ENCODE measurements at regions not wholly inside any gene's neighbourhood (a gene's known extent, or its start where the extent isn't known, plus 50 kb on each side); places are given as distances from the start of the nearest gene placed in this dataset.

DNA sequence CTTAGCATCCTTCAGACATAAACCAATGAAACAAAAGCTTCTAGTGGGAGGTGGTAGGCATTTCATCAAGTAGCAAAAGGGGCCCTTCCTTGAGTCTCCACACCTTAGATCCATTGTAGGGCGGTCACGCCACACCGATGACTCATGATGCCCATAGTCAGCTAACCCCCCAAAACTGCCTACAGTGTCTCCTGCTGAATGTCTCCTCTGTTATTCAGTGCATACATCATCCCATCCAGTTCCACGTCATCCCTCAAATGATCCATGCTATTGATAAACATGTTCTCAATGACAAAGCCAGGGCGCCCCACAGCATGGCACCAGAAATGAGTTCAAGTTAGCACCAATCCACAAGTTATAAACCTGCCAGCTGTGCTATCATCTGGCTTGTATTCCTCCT lies 57.4 kb upstream of the ACKR3 start:
- WGBS, 2 donors (ENCODE audit: extremely low coverage in 2 of 2, insufficient read length in 2 of 2, insufficient replicate concordance in 1 of 2): no CpG with 5 or more reads among the region's 5 CpGs
- peaks cover 0 to 2% of the 10 kb centered on the region in 2 donors for H3K4me1 ChIP-seq (ENCODE audit: control insufficient read depth in 2 of 2, insufficient read depth in 1 of 2, low read depth in 1 of 2, low read length in 2 of 2)
- H3K4me2 ChIP-seq (ENCODE audit: insufficient read depth, low read length, poor library complexity, severe bottlenecking): no peak overlapping the region
- H2BK12ac ChIP-seq (ENCODE audit: low read length): no peak overlapping the region
- H2BK15ac ChIP-seq (ENCODE audit: low read length): no peak overlapping the region
- H3K79me1 ChIP-seq (ENCODE audit: low read depth, low read length): no peaks in the 10 kb centered on the region
- no peak overlapping the region for H3K23ac ChIP-seq (ENCODE audit: low read depth, low read length, poor library complexity)
- DNase-seq (ENCODE audit: low spot score): no peak
- H3K27me3 ChIP-seq (ENCODE audit: control insufficient read depth in 3 of 3, insufficient read depth in 3 of 3, low read depth in 1 of 3, low read length in 3 of 3): peaks cover 0 to 8% (median 0%) of the 10 kb centered on the region in 3 experiments
- no peak overlapping the region for H3K27ac ChIP-seq (replicated peaks; ENCODE audit: low read length)
- H2AFZ ChIP-seq (ENCODE audit: low read length): no peak overlapping the region
- no peak overlapping the region for H2AK5ac ChIP-seq (ENCODE audit: low read depth, low read length)
- no peaks in the 10 kb centered on the region for H3K36me3 ChIP-seq (replicated peaks in 1 of 2; ENCODE audit: control insufficient read depth in 2 of 2, insufficient read depth in 2 of 2, low read length in 2 of 2)
- H3K9me3 ChIP-seq (replicated peaks in 1 of 2; ENCODE audit: control insufficient read depth in 2 of 2, insufficient read depth in 1 of 2, low read depth in 1 of 2, low read length in 2 of 2): peaks cover 2 to 9% of the 10 kb centered on the region in 2 donors
- no peak overlapping the region for H3K4ac ChIP-seq (ENCODE audit: low read length)
- H3K9ac ChIP-seq (ENCODE audit: low read depth, low read length, poor library complexity): no peak overlapping the region
- H4K91ac ChIP-seq (ENCODE audit: low read depth, low read length, poor library complexity): no peak overlapping the region
- H3K14ac ChIP-seq (ENCODE audit: low read length): no peak overlapping the region
- H2BK120ac ChIP-seq (ENCODE audit: low read depth, low read length): no peak overlapping the region
- no peak overlapping the region for H2BK5ac ChIP-seq (ENCODE audit: low read length)
- no peak overlapping the region for H3K4me3 ChIP-seq (ENCODE audit: low read length in 2 of 2)
- no peak overlapping the region for H3K18ac ChIP-seq (ENCODE audit: low read length)
- no peak overlapping the region for H4K8ac ChIP-seq (ENCODE audit: low read depth, low read length)

DNA sequence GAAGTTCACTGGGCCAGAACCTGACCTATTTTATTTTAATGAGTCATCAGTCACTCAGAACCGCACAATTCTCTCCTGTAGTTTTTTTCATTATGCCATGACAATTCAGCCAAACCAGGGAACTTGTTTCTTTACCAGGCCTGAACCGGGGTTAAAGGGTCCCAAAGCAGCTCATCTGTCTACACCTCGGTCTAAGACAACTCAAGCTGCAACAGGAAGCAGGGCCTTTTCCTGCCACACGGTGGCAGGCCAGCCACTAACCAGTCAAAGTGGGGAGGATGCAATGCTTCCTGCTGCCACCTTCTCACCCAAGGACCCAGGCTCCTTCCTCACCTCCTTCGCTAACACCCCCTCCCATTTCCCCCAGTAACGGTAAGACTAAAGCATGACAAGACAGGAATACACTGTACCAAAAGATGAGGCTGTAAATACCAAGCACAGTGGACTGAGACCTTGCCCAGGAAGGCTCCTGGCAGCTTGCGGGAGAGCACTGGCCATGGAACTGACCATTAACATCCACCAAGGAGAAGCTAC lies 56.7 kb upstream of the ACKR3 start:
- no peak overlapping the region for H3K4ac ChIP-seq (ENCODE audit: low read length)
- peaks cover 2% of the 10 kb centered on the region in 2 donors for H3K4me1 ChIP-seq (ENCODE audit: control insufficient read depth in 2 of 2, insufficient read depth in 1 of 2, low read depth in 1 of 2, low read length in 2 of 2)
- H3K14ac ChIP-seq (ENCODE audit: low read length): no peak overlapping the region
- peak overlapping the region; percentile 15 for H2AFZ ChIP-seq (ENCODE audit: low read length)
- no peak overlapping the region for H3K4me2 ChIP-seq (ENCODE audit: insufficient read depth, low read length, poor library complexity, severe bottlenecking)
- peak overlapping the region; percentile 55 for H3K18ac ChIP-seq (ENCODE audit: low read length)
- H3K4me3 ChIP-seq (ENCODE audit: low read length in 2 of 2): no peak overlapping the region
- WGBS, 2 donors (ENCODE audit: extremely low coverage in 2 of 2, insufficient read length in 2 of 2, insufficient replicate concordance in 1 of 2): no CpG with 5 or more reads among the region's 7 CpGs
- no peak overlapping the region for H3K9ac ChIP-seq (ENCODE audit: low read depth, low read length, poor library complexity)
- H3K27me3 ChIP-seq (ENCODE audit: control insufficient read depth in 3 of 3, insufficient read depth in 3 of 3, low read depth in 1 of 3, low read length in 3 of 3): peaks cover 0 to 3% (median 0%) of the 10 kb centered on the region in 3 experiments
- no peak overlapping the region for H2AK5ac ChIP-seq (ENCODE audit: low read depth, low read length)
- H3K27ac ChIP-seq (replicated peaks; ENCODE audit: low read length): no peak overlapping the region
- no peak overlapping the region for H2BK12ac ChIP-seq (ENCODE audit: low read length)
- H2BK5ac ChIP-seq (ENCODE audit: low read length): no peak overlapping the region
- H4K8ac ChIP-seq (ENCODE audit: low read depth, low read length): no peak overlapping the region
- no peak overlapping the region for H4K91ac ChIP-seq (ENCODE audit: low read depth, low read length, poor library complexity)
- no peaks in the 10 kb centered on the region for H3K36me3 ChIP-seq (replicated peaks in 1 of 2; ENCODE audit: control insufficient read depth in 2 of 2, insufficient read depth in 2 of 2, low read length in 2 of 2)
- H2BK120ac ChIP-seq (ENCODE audit: low read depth, low read length): no peak overlapping the region
- H2BK15ac ChIP-seq (ENCODE audit: low read length): no peak overlapping the region
- no peaks in the 10 kb centered on the region for H3K79me1 ChIP-seq (ENCODE audit: low read depth, low read length)
- no peak overlapping the region for H3K23ac ChIP-seq (ENCODE audit: low read depth, low read length, poor library complexity)
- peaks cover 2 to 5% of the 10 kb centered on the region in 2 donors for H3K9me3 ChIP-seq (replicated peaks in 1 of 2; ENCODE audit: control insufficient read depth in 2 of 2, insufficient read depth in 1 of 2, low read depth in 1 of 2, low read length in 2 of 2)
- DNase-seq (ENCODE audit: low spot score): peak; percentile 23

- Histone ChIP-seq H2BK12ac (ENCODE audit: low read length) (no peak overlapping the region), H3K27ac (replicated peaks; ENCODE audit: low read length) (no peak overlapping the region), H3K9ac (ENCODE audit: low read depth, low read length, poor library complexity) (no peak overlapping the region), H3K18ac (ENCODE audit: low read length) (no peak overlapping the region), H3K4me3 (ENCODE audit: low read length in 2 of 2) (no peak overlapping the region), H2BK15ac (ENCODE audit: low read length) (no peak overlapping the region), H2AFZ (ENCODE audit: low read length) (no peak overlapping the region), H4K8ac (ENCODE audit: low read depth, low read length) (no peak overlapping the region), H3K79me1 (ENCODE audit: low read depth, low read length) (no peaks in the 10 kb centered on the region), H3K14ac (ENCODE audit: low read length) (no peak overlapping the region), H2BK5ac (ENCODE audit: low read length) (no peak overlapping the region), H2AK5ac (ENCODE audit: low read depth, low read length) (no peak overlapping the region), H3K27me3 (ENCODE audit: control insufficient read depth in 3 of 3, insufficient read depth in 3 of 3, low read depth in 1 of 3, low read length in 3 of 3) (peaks cover 0 to under 1% (median 0%) of the 10 kb centered on the region in 3 experiments), H4K91ac (ENCODE audit: low read depth, low read length, poor library complexity) (no peak overlapping the region), H3K4me2 (ENCODE audit: insufficient read depth, low read length, poor library complexity, severe bottlenecking) (no peak overlapping the region), H3K36me3 (replicated peaks in 1 of 2; ENCODE audit: control insufficient read depth in 2 of 2, insufficient read depth in 2 of 2, low read length in 2 of 2) (no peaks in the 10 kb centered on the region), H3K4ac (ENCODE audit: low read length) (no peak overlapping the region), H3K23ac (ENCODE audit: low read depth, low read length, poor library complexity) (no peak overlapping the region), H2BK120ac (ENCODE audit: low read depth, low read length) (no peak overlapping the region), H3K9me3 (replicated peaks in 1 of 2; ENCODE audit: control insufficient read depth in 2 of 2, insufficient read depth in 1 of 2, low read depth in 1 of 2, low read length in 2 of 2) (peaks cover 2 to 5% of the 10 kb centered on the region in 2 donors), H3K4me1 (ENCODE audit: control insufficient read depth in 2 of 2, insufficient read depth in 1 of 2, low read depth in 1 of 2, low read length in 2 of 2) (peaks cover 2% of the 10 kb centered on the region in 2 donors)
- WGBS, 2 donors (ENCODE audit: extremely low coverage in 2 of 2, insufficient read length in 2 of 2, insufficient replicate concordance in 1 of 2): no CpG with 5 or more reads among the region's 8 CpGs
- no peak for DNase-seq (ENCODE audit: low spot score)
Measured at GRCh38 chr2:236513956-236514355, 55.7 kb upstream of the ACKR3 start.

DNA sequence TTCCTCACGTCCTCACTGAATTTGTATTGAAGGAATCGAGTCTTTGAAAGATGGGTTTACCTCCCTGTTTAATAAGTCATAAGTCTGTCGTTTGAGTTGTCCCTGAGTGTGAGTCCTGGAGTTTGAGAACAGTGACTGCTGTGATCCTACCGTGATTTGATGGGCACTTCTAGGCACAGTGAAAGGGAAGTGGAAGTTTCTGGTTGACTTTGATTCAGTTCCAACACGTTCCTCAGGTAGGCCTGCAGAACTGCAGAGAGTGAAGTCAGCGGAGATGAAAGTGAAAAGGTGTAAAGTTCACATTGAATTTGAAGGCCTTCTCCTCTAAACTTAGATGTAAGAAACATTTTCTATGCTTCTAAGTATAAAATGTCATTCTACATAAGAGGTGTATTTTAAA lies 52.9 kb upstream of the ACKR3 start:
- H3K4me2 ChIP-seq (ENCODE audit: insufficient read depth, low read length, poor library complexity, severe bottlenecking): no peak overlapping the region
- no peak overlapping the region for H3K4ac ChIP-seq (ENCODE audit: low read length)
- H2AFZ ChIP-seq (ENCODE audit: low read length): no peak overlapping the region
- no CpG with 5 or more reads among the region's 6 CpGs for WGBS, 2 donors (ENCODE audit: extremely low coverage in 2 of 2, insufficient read length in 2 of 2, insufficient replicate concordance in 1 of 2)
- no peak overlapping the region for H3K4me3 ChIP-seq (ENCODE audit: low read length in 2 of 2)
- H3K27me3 ChIP-seq (ENCODE audit: control insufficient read depth in 3 of 3, insufficient read depth in 3 of 3, low read depth in 1 of 3, low read length in 3 of 3): peaks cover 0 to 2% (median 0%) of the 10 kb centered on the region in 3 experiments
- no peak overlapping the region for H3K14ac ChIP-seq (ENCODE audit: low read length)
- H3K9me3 ChIP-seq (replicated peaks in 1 of 2; ENCODE audit: control insufficient read depth in 2 of 2, insufficient read depth in 1 of 2, low read depth in 1 of 2, low read length in 2 of 2): peaks cover 2 to 5% of the 10 kb centered on the region in 2 donors
- H3K4me1 ChIP-seq (ENCODE audit: control insufficient read depth in 2 of 2, insufficient read depth in 1 of 2, low read depth in 1 of 2, low read length in 2 of 2): peaks cover 2% of the 10 kb centered on the region in 2 donors
- no peak overlapping the region for H4K91ac ChIP-seq (ENCODE audit: low read depth, low read length, poor library complexity)
- no peak overlapping the region for H3K9ac ChIP-seq (ENCODE audit: low read depth, low read length, poor library complexity)
- no peak overlapping the region for H3K18ac ChIP-seq (ENCODE audit: low read length)
- H3K27ac ChIP-seq (replicated peaks; ENCODE audit: low read length): no peak overlapping the region
- H2AK5ac ChIP-seq (ENCODE audit: low read depth, low read length): no peak overlapping the region
- DNase-seq (ENCODE audit: low spot score): no peak
- H2BK12ac ChIP-seq (ENCODE audit: low read length): no peak overlapping the region
- no peaks in the 10 kb centered on the region for H3K79me1 ChIP-seq (ENCODE audit: low read depth, low read length)
- no peak overlapping the region for H4K8ac ChIP-seq (ENCODE audit: low read depth, low read length)
- no peak overlapping the region for H2BK120ac ChIP-seq (ENCODE audit: low read depth, low read length)
- H3K23ac ChIP-seq (ENCODE audit: low read depth, low read length, poor library complexity): no peak overlapping the region
- H2BK15ac ChIP-seq (ENCODE audit: low read length): no peak overlapping the region
- H2BK5ac ChIP-seq (ENCODE audit: low read length): no peak overlapping the region
- H3K36me3 ChIP-seq (replicated peaks in 1 of 2; ENCODE audit: control insufficient read depth in 2 of 2, insufficient read depth in 2 of 2, low read length in 2 of 2): no peaks in the 10 kb centered on the region

Data from neuronal stem cell (in vitro differentiated cells).